H1 (cell line): ENCODE measurements at regions not wholly inside any gene's neighbourhood (a gene's known extent, or its start where the extent isn't known, plus 50 kb on each side); places are given as distances from the start of the nearest gene placed in this dataset.

ENCODE experiments used
- CTCF ChIA-PET: fragments of 300-600 bp; sonication (Branson Sonifier 250); formaldehyde crosslinking; loops from one replicate; lab custom pipeline; 2021; ENCODE audit not compliant: partially characterized antibody; lab: Charles Lee
- POLR2A ChIA-PET: fragments of 300-600 bp; sonication (Branson Sonifier 250); formaldehyde crosslinking; loops from one replicate; lab custom pipeline; 2021; ENCODE audit warnings: inconsistent platforms; ENCODE audit not compliant: partially characterized antibody; lab: Charles Lee
- DNase-seq, 2 experiments: peaks; one replicate each; pipeline versions ENCODE4 v3.0.0 to v3.0.0-alpha.2; 2010 to 2022; ENCODE audit warnings: low spot score in 2 of 2, low read depth in 1 of 2, mixed read lengths in 1 of 2
- FAIRE-seq: peaks from 2 replicates; lab custom pipeline; 2011; peaks lifted over from hg19 to GRCh38; lab: Jason Lieb, UNC
- H2AFZ ChIP-seq: 2 replicates; pipeline ENCODE4 v1.8.1; 2012; ENCODE audit warnings: low read length, inconsistent platforms
- H2AK5ac ChIP-seq: 2 replicates; pipeline ENCODE4 v1.6.1; 2013; ENCODE audit warnings: low read depth, low read length
- H2BK120ac ChIP-seq: replicated peaks from 2 replicates; pipeline ENCODE3; 2013; ENCODE audit warnings: low read depth, low read length, inconsistent platforms
- H2BK12ac ChIP-seq: 2 replicates; pipeline ENCODE4 v1.6.1; 2013; ENCODE audit warnings: low read depth, low read length
- H2BK15ac ChIP-seq: 2 replicates; pipeline ENCODE4 v1.6.1; 2013; ENCODE audit warnings: low read length
- H2BK20ac ChIP-seq: 2 replicates; pipeline ENCODE4 v1.6.1; 2013; ENCODE audit warnings: low read length
- H2BK5ac ChIP-seq: 2 replicates; pipeline ENCODE4 v1.6.1; 2013; ENCODE audit warnings: low read depth, low read length
- H3K14ac ChIP-seq: 2 replicates; pipeline ENCODE4 v1.6.1; 2013; ENCODE audit warnings: inconsistent platforms; ENCODE audit not compliant: insufficient read length
- H3K18ac ChIP-seq: 2 replicates; pipeline ENCODE4 v1.6.1; 2013; ENCODE audit warnings: low read length; ENCODE audit errors: extremely low read depth
- H3K23ac ChIP-seq: 2 replicates; pipeline ENCODE4 v1.6.1; 2013; ENCODE audit warnings: inconsistent platforms; ENCODE audit not compliant: insufficient read length
- H3K23me2 ChIP-seq: 2 replicates; pipeline ENCODE4 v1.6.1; 2013; ENCODE audit warnings: low read depth, low read length
- H3K27ac ChIP-seq: 2 replicates; pipeline ENCODE4 v1.6.1; 2011; ENCODE audit warnings: low read depth, low read length, inconsistent platforms
- H3K27me3 ChIP-seq, 4 experiments: replicated peaks in 1 of 4; 1 replicate in 1 of 4; 2 replicates in 3 of 4; pipeline versions ENCODE4 v1.6.1 to v1.8.1; 2011 to 2013; ENCODE audit warnings: low read length in 3 of 4, mild to moderate bottlenecking in 3 of 4, inconsistent platforms in 2 of 4, mixed read lengths in 2 of 4, moderate library complexity in 1 of 4; ENCODE audit not compliant: control insufficient read depth in 3 of 4, insufficient read depth in 3 of 4; ENCODE audit errors: extremely low read depth in 1 of 4
- H3K36me3 ChIP-seq, 4 experiments: 2 replicates each; pipeline versions ENCODE4 v1.6.1 to v1.8.1; 2011 to 2013; ENCODE audit warnings: mild to moderate bottlenecking in 4 of 4, low read length in 3 of 4, moderate library complexity in 2 of 4, control low read depth in 1 of 4, inconsistent platforms in 1 of 4; ENCODE audit not compliant: insufficient read depth in 4 of 4, control insufficient read depth in 2 of 4
- H3K4ac ChIP-seq: replicated peaks from 2 replicates; pipeline ENCODE3; 2013; ENCODE audit warnings: low read length, low read depth, mixed read lengths, inconsistent platforms; ENCODE audit not compliant: insufficient read length
- H3K4me1 ChIP-seq, 4 experiments: replicated peaks in 1 of 4; 1 replicate in 1 of 4; 2 replicates in 3 of 4; pipeline versions ENCODE4 v1.6.1 to v1.8.1; 2011 to 2013; ENCODE audit warnings: low read length in 3 of 4, inconsistent platforms in 2 of 4, mixed read lengths in 1 of 4; ENCODE audit not compliant: insufficient read depth in 4 of 4, control insufficient read depth in 3 of 4
- H3K4me2 ChIP-seq, 2 experiments: 2 replicates each; pipeline versions ENCODE4 v1.6.1 to v1.8.1; 2011 to 2013; ENCODE audit warnings: low read depth in 2 of 2, low read length in 2 of 2, control low read depth in 1 of 2, inconsistent platforms in 1 of 2, mild to moderate bottlenecking in 1 of 2; ENCODE audit not compliant: insufficient read depth in 1 of 2
- H3K4me3 ChIP-seq, 4 experiments: fragments of 200-600, 300-600 bp in 1 of 4; sonication (generic), shearing (Covaris generic), sonication (Bioruptor Twin) in 1 of 4; 2 replicates each; pipeline versions ENCODE4 v1.5.1 to v1.8.1; 2011 to 2016; ENCODE audit warnings: low read length in 4 of 4, low read depth in 3 of 4, control low read depth in 2 of 4, inconsistent platforms in 2 of 4, mild to moderate bottlenecking in 2 of 4, mixed read lengths in 1 of 4, moderate library complexity in 1 of 4; ENCODE audit not compliant: insufficient read depth in 2 of 4; ENCODE audit errors: extremely low read depth in 1 of 4
- H3K56ac ChIP-seq: replicated peaks from 2 replicates; pipeline ENCODE3; 2013; ENCODE audit warnings: low read depth, mild to moderate bottlenecking, mixed read lengths, low read length, inconsistent platforms; ENCODE audit not compliant: insufficient read length
- H3K79me1 ChIP-seq: 2 replicates; pipeline ENCODE4 v1.6.1; 2013; ENCODE audit warnings: low read depth, low read length, control low read depth
- H3K79me2 ChIP-seq, 2 experiments: 2 replicates each; pipeline versions ENCODE4 v1.6.1 to v1.8.1; 2012 to 2013; ENCODE audit warnings: low read length in 2 of 2, mild to moderate bottlenecking in 2 of 2, inconsistent platforms in 1 of 2; ENCODE audit not compliant: insufficient read depth in 2 of 2, control insufficient read depth in 1 of 2
- H3K9ac ChIP-seq, 4 experiments: replicated peaks in 1 of 4; 1 replicate in 1 of 4; 2 replicates in 3 of 4; pipeline versions ENCODE4 v1.6.1 to v1.8.1; 2011 to 2013; ENCODE audit warnings: low read depth in 3 of 4, low read length in 3 of 4, control low read depth in 2 of 4, mild to moderate bottlenecking in 2 of 4, moderate library complexity in 2 of 4, inconsistent platforms in 1 of 4; ENCODE audit errors: extremely low read depth in 1 of 4
- H3K9me3 ChIP-seq, 2 experiments: 2 replicates each; pipeline versions ENCODE4 v1.6.1 to v1.8.1; 2012 to 2013; ENCODE audit warnings: mild to moderate bottlenecking in 2 of 2, moderate library complexity in 2 of 2, control low read depth in 1 of 2, inconsistent platforms in 1 of 2, low read depth in 1 of 2, low read length in 1 of 2, mixed read lengths in 1 of 2; ENCODE audit not compliant: insufficient read depth in 2 of 2
- H4K20me1 ChIP-seq, 2 experiments: replicated peaks in 1 of 2; 2 replicates each; pipeline versions ENCODE3 to v1.8.1; 2011 to 2013; ENCODE audit warnings: inconsistent platforms in 2 of 2, low read length in 2 of 2, mild to moderate bottlenecking in 1 of 2; ENCODE audit not compliant: insufficient read depth in 2 of 2, control insufficient read depth in 1 of 2
- H4K5ac ChIP-seq: 2 replicates; pipeline ENCODE4 v1.6.1; 2013; ENCODE audit warnings: low read length, low read depth, mixed read lengths, inconsistent platforms; ENCODE audit not compliant: insufficient read length
- H4K8ac ChIP-seq: 2 replicates; pipeline ENCODE4 v1.8.0; 2013; ENCODE audit warnings: mild to moderate bottlenecking, moderate library complexity, low read length, inconsistent platforms; ENCODE audit not compliant: insufficient read depth; ENCODE audit errors: extremely low read depth
- H4K91ac ChIP-seq: replicated peaks from 2 replicates; pipeline ENCODE3; 2013; ENCODE audit warnings: low read length, mixed read lengths, inconsistent platforms; ENCODE audit not compliant: insufficient read length
- CHD1 ChIP-seq: IDR thresholded peaks from 2 replicates; pipeline ENCODE4 v1.6.1; 2012; ENCODE audit warnings: low read depth, low read length, improper control_type of control experiment
- CTCF ChIP-seq, 3 experiments: IDR thresholded peaks; 1 replicate in 2 of 3; 2 replicates in 1 of 3; pipeline versions ENCODE4 v1.5.1 to v1.6.1; 2011; ENCODE audit warnings: low read length in 3 of 3, mild to moderate bottlenecking in 3 of 3, inconsistent platforms in 2 of 3, low read depth in 1 of 3, moderate library complexity in 1 of 3; ENCODE audit not compliant: insufficient read depth in 1 of 3; ENCODE audit errors: control extremely low read depth in 1 of 3
- HDAC6 ChIP-seq: IDR thresholded peaks from one replicate; pipeline ENCODE4 v1.7.1; 2012; ENCODE audit warnings: low read depth, mild to moderate bottlenecking, inconsistent platforms, low read length, moderate library complexity
- NANOG ChIP-seq: IDR thresholded peaks from 2 replicates; pipeline ENCODE4 v1.6.1; 2011; ENCODE audit warnings: low read length, low read depth, mild to moderate bottlenecking, inconsistent platforms; ENCODE audit not compliant: insufficient read depth, poor library complexity, severe bottlenecking
- SUZ12 ChIP-seq: fragments of 200-600 bp; sonication (generic); IDR thresholded peaks from 2 replicates; pipeline ENCODE4 v1.6.1; 2012; ENCODE audit warnings: mild to moderate bottlenecking, inconsistent platforms, low read length, moderate library complexity, mixed read lengths
- TEAD4 ChIP-seq: IDR thresholded peaks from 2 replicates; pipeline ENCODE4 v1.6.1; 2012; ENCODE audit warnings: low read depth, low read length, inconsistent platforms, mixed read lengths
- WGBS, 2 experiments: shearing (Covaris generic) in 1 of 2; methylation state at CpG; one replicate each; pipeline versions ENCODE4 v1.1.6 to v1.1.7; 2013 to 2015; ENCODE audit warnings: low lambda C conversion rate in 2 of 2, mixed read lengths in 2 of 2, inconsistent platforms in 1 of 2, low coverage in 1 of 2, missing lambda C conversion rate in 1 of 2; ENCODE audit not compliant: insufficient replicate concordance in 2 of 2, insufficient coverage in 1 of 2, insufficient read length in 1 of 2; ENCODE audit errors: extremely low coverage in 1 of 2, missing lambda C conversion rate in 1 of 2; 5-methylcytosine and 5-hydroxymethylcytosine counted together

- Histone ChIP-seq H3K27me3 (peaks cover 0 to 2% (median 0%) of the 10 kb centered on the region in 4 experiments; a peak in 3 of 7 replicates), H3K9me3 (no peaks in the 10 kb centered on the region), H3K4ac (no peak overlapping the region), H3K56ac (no peak overlapping the region), H2BK20ac (no peak overlapping the region), H4K91ac (no peak overlapping the region), H3K9ac (no peak overlapping the region), H4K5ac (no peak overlapping the region), H3K23me2 (no peaks in the 10 kb centered on the region), H2BK15ac (no peak overlapping the region), H2BK5ac (no peak overlapping the region), H2AK5ac (no peak overlapping the region; the same call in 1 of the 2 replicates), H4K20me1 (no peaks in the 10 kb centered on the region), H3K4me2 (no peak overlapping the region), H3K79me1 (no peaks in the 10 kb centered on the region), H3K79me2 (no peaks in the 10 kb centered on the region), H2BK120ac (no peak overlapping the region), H3K27ac (no peak overlapping the region), H2AFZ (no peak overlapping the region), H3K18ac (no peak overlapping the region), H3K36me3 (no peaks in the 10 kb centered on the region), H3K4me1 (no peaks in the 10 kb centered on the region), H3K14ac (no peak overlapping the region)
- 86% methylated on average over 5 of the region's 5 CpGs; no CpG with 5 or more reads in 1 of the 2 experiments for WGBS, 2 experiments
- FAIRE-seq, result no peak
- POLR2A ChIA-PET, result interaction anchor here (0.6 kb wide), 1 partner anchor 113 kb away, joined by 3 read pairs; no protein-coding TSS in a partner anchor
- DNase-seq, result no peak
- CTCF ChIA-PET, result interaction anchor here (0.6 to 1.4 kb wide), 9 partner anchors 11 to 1304 kb away, joined by 3 to 6 read pairs (median 3); no protein-coding TSS in a partner anchor
- TF ChIP-seq TEAD4, result no peak
- TF ChIP-seq SUZ12, result no peak
- TF ChIP-seq CTCF (IDR thresholded peaks at IDR 0.05; ENCODE audit: control extremely low read depth in 1 of 3, insufficient read depth in 1 of 3, low read depth in 1 of 3, low read length in 3 of 3), result no peak
- no peak for TF ChIP-seq NANOG
- no peak for TF ChIP-seq CHD1
- TF ChIP-seq HDAC6, result no peak
- TF ChIP-seq, all 59 proteins: peak for 0
- Histone ChIP-seq H3K4me3 (no peak overlapping the region), H2BK12ac (no peak overlapping the region), H4K8ac (no peak overlapping the region), H3K23ac (no peak overlapping the region)
Measured at GRCh38 chr11:119890466-119890865, 161.5 kb upstream of the NECTIN1 start.
